ENCODE measurements at regions not wholly inside any gene's neighbourhood (a gene's known extent, or its start where the extent isn't known, plus 50 kb on each side); places are given as distances from the start of the nearest gene placed in this dataset.

DNA sequence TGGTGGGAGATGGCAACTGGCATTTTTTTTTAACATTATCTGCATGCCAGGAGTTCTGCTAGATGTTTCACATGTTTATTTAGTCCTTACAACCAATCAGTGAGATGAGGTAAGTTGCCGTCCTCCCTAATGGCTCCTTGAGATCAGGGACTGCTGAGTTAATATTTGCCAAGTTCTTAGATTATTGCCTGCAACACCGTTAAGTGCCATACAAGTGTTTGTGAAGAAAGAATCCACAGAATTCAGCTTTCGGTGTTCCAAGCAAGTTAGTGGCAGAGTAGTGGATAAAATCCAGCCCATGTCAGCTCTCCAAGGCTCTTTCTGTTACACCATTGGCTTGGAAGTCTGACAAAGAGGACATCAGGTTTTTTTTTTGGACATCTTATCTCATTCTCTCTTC lies 95.9 kb downstream of the C1QL2 start:
- Mint-ChIP-seq H3K4me3 (ENCODE audit: unreplicated experiment) (no peak overlapping the region), H3K9me3 (ENCODE audit: unreplicated experiment) (peaks cover 6% of the 10 kb centered on the region), H3K4me1 (ENCODE audit: low read depth, unreplicated experiment) (peaks cover 4% of the 10 kb centered on the region), H3K27ac (ENCODE audit: unreplicated experiment) (peak overlapping the region; percentile 75), H3K27me3 (ENCODE audit: low read depth, unreplicated experiment) (peaks cover 15% of the 10 kb centered on the region), H3K36me3 (ENCODE audit: low read depth, unreplicated experiment) (peaks cover 2% of the 10 kb centered on the region)
- DNase-seq (ENCODE audit: low read depth) (no peak), FAIRE-seq (no peak)
- no peaks in the 10 kb centered on the region for H4K20me1 ChIP-seq (ENCODE audit: insufficient read depth, low read length)
- no peaks in the 10 kb centered on the region for H3K9me3 ChIP-seq (ENCODE audit: insufficient read depth, low read depth, low read length)
- H3K36me3 ChIP-seq (ENCODE audit: insufficient read depth, low read length) = no peaks in the 10 kb centered on the region
- H3K4me1 ChIP-seq (ENCODE audit: insufficient read depth, low read length) = no peaks in the 10 kb centered on the region
- TF ChIP-seq, protein P1, sequence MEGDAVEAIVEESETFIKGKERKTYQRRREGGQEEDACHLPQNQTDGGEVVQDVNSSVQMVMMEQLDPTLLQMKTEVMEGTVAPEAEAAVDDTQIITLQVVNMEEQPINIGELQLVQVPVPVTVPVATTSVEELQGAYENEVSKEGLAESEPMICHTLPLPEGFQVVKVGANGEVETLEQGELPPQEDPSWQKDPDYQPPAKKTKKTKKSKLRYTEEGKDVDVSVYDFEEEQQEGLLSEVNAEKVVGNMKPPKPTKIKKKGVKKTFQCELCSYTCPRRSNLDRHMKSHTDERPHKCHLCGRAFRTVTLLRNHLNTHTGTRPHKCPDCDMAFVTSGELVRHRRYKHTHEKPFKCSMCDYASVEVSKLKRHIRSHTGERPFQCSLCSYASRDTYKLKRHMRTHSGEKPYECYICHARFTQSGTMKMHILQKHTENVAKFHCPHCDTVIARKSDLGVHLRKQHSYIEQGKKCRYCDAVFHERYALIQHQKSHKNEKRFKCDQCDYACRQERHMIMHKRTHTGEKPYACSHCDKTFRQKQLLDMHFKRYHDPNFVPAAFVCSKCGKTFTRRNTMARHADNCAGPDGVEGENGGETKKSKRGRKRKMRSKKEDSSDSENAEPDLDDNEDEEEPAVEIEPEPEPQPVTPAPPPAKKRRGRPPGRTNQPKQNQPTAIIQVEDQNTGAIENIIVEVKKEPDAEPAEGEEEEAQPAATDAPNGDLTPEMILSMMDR (IDR thresholded peaks at IDR 0.05; ENCODE audit: insufficient read depth, low read depth, low read length) = no peak
- TF ChIP-seq EZH2 (IDR thresholded peaks at IDR 0.05; ENCODE audit: insufficient read depth, low read length) = no peak
- H3K27me3 ChIP-seq (ENCODE audit: insufficient read depth, low read length) = no peaks in the 10 kb centered on the region
- H3K4me2 ChIP-seq (ENCODE audit: low read length) = no peak overlapping the region
- H2AFZ ChIP-seq (ENCODE audit: low read depth, low read length) = no peak overlapping the region
- no peak overlapping the region for H3K9ac ChIP-seq (ENCODE audit: low read length)
- H3K4me3 ChIP-seq (ENCODE audit: insufficient read depth, low read depth, low read length) = no peak overlapping the region
- H3K27ac ChIP-seq (ENCODE audit: low read depth, low read length) = no peak overlapping the region
- no peaks in the 10 kb centered on the region for H3K79me2 ChIP-seq (ENCODE audit: insufficient read depth, low read length)

DNA sequence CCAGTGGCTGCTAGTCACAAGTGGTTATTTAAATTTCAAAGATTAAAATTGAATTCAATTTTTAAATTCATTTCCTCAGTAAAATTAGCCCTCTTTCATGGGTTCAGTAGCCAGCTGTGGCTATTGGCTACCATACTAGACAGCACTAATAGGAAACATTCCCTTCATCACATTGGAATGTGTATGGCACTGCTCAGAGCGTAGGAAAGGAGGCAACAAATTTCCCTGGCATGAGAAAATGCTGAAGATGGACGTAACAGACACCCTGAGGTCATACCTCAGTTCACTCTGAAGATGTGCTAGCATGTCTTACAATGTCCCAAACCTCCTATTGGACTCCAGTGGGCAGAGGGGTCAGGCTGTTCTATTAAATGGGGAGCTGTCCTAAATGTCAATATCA lies 96.4 kb downstream of the C1QL2 start:
- DNase-seq (ENCODE audit: low read depth) = no peak
- TF ChIP-seq, protein P1 (IDR thresholded peaks at IDR 0.05; ENCODE audit: insufficient read depth, low read depth, low read length) = no peak
- TF ChIP-seq EZH2 (IDR thresholded peaks at IDR 0.05; ENCODE audit: insufficient read depth, low read length) = no peak

DNA sequence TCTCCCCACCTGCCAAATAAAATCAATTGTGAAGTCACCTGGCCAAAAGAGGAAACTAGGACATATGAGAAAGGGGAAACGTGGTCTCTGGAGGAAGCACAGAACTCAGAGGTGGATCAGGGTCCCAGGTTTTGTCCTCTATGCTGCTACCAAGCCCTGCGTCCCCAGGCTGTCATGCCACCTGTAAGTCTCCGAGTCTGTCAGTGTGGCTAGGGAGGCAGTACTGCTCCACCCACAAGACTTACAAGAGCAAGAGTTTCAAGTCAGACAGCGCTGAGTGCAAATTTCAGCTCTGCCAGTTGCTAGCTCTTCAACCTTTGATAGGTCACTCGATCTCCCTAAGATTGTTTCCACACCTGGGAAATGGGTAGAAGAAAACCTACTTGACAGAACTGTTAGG lies 98.6 kb downstream of the C1QL2 start:
- Histone ChIP-seq H3K9me3 (ENCODE audit: insufficient read depth, low read depth, low read length) (no peaks in the 10 kb centered on the region), H4K20me1 (ENCODE audit: insufficient read depth, low read length) (no peaks in the 10 kb centered on the region), H3K4me1 (ENCODE audit: insufficient read depth, low read length) (no peaks in the 10 kb centered on the region), H3K4me2 (ENCODE audit: low read length) (no peak overlapping the region), H2AFZ (ENCODE audit: low read depth, low read length) (no peak overlapping the region), H3K79me2 (ENCODE audit: insufficient read depth, low read length) (no peaks in the 10 kb centered on the region), H3K27ac (ENCODE audit: low read depth, low read length) (no peak overlapping the region), H3K9ac (ENCODE audit: low read length) (no peak overlapping the region), H3K36me3 (ENCODE audit: insufficient read depth, low read length) (no peaks in the 10 kb centered on the region), H3K4me3 (ENCODE audit: insufficient read depth, low read depth, low read length) (no peak overlapping the region), H3K27me3 (ENCODE audit: insufficient read depth, low read length) (no peaks in the 10 kb centered on the region)
- DNase-seq (ENCODE audit: low read depth) (no peak), FAIRE-seq (no peak)
- H3K27me3 Mint-ChIP-seq (ENCODE audit: low read depth, unreplicated experiment) = peaks cover 31% of the 10 kb centered on the region
- H3K9me3 Mint-ChIP-seq (ENCODE audit: unreplicated experiment) = peaks cover 15% of the 10 kb centered on the region
- no peak for TF ChIP-seq EZH2 (IDR thresholded peaks at IDR 0.05; ENCODE audit: insufficient read depth, low read length)
- TF ChIP-seq, protein P1 (IDR thresholded peaks at IDR 0.05; ENCODE audit: insufficient read depth, low read depth, low read length) = no peak
- H3K4me1 Mint-ChIP-seq (ENCODE audit: low read depth, unreplicated experiment) = peaks cover 4% of the 10 kb centered on the region
- no peak overlapping the region for H3K27ac Mint-ChIP-seq (ENCODE audit: unreplicated experiment)
- no peak overlapping the region for H3K4me3 Mint-ChIP-seq (ENCODE audit: unreplicated experiment)
- peaks cover 2% of the 10 kb centered on the region for H3K36me3 Mint-ChIP-seq (ENCODE audit: low read depth, unreplicated experiment)

More for the DNA sequence above, 96.4 kb downstream of the C1QL2 start:
- Mint-ChIP-seq H3K4me3 (ENCODE audit: unreplicated experiment) (no peak overlapping the region), H3K36me3 (ENCODE audit: low read depth, unreplicated experiment) (peaks cover 2% of the 10 kb centered on the region), H3K27me3 (ENCODE audit: low read depth, unreplicated experiment) (peaks cover 18% of the 10 kb centered on the region), H3K4me1 (ENCODE audit: low read depth, unreplicated experiment) (peaks cover 4% of the 10 kb centered on the region), H3K27ac (ENCODE audit: unreplicated experiment) (peak overlapping the region; percentile 75), H3K9me3 (ENCODE audit: unreplicated experiment) (peaks cover 6% of the 10 kb centered on the region)
- H3K27ac ChIP-seq (ENCODE audit: low read depth, low read length) = no peak overlapping the region
- H3K4me3 ChIP-seq (ENCODE audit: insufficient read depth, low read depth, low read length) = no peak overlapping the region
- H2AFZ ChIP-seq (ENCODE audit: low read depth, low read length) = no peak overlapping the region
- no peaks in the 10 kb centered on the region for H3K79me2 ChIP-seq (ENCODE audit: insufficient read depth, low read length)
- no peak for FAIRE-seq
- no peaks in the 10 kb centered on the region for H3K36me3 ChIP-seq (ENCODE audit: insufficient read depth, low read length)
- H3K9ac ChIP-seq (ENCODE audit: low read length) = no peak overlapping the region
- no peaks in the 10 kb centered on the region for H3K27me3 ChIP-seq (ENCODE audit: insufficient read depth, low read length)
- H4K20me1 ChIP-seq (ENCODE audit: insufficient read depth, low read length) = no peaks in the 10 kb centered on the region
- H3K4me1 ChIP-seq (ENCODE audit: insufficient read depth, low read length) = no peaks in the 10 kb centered on the region
- H3K4me2 ChIP-seq (ENCODE audit: low read length) = no peak overlapping the region
- H3K9me3 ChIP-seq (ENCODE audit: insufficient read depth, low read depth, low read length) = no peaks in the 10 kb centered on the region

Measured in astrocyte (in vitro differentiated cells and primary cell).